ENCODE measurements at regions not wholly inside any gene's neighbourhood (a gene's known extent, or its start where the extent isn't known, plus 50 kb on each side); places are given as distances from the start of the nearest gene placed in this dataset.

DNA sequence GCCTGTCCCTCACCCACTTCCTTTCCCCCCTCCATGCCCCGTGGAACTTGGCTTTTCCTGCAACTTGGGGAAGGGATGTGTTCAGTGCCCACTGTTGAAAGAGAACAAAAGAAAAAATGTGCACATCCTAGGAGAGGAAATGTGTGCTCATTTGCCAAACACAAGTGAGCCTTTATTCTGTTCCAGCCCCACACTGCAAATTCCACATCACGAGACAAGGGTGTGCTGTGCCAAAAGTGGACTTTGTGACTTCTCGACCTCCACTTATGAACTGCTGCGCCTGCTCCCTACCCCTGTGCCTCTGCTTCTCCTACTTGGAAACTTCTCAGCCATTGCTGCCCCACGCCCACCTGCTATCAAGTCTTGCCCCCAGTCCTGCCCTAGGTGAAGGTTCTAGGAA lies 97.0 kb upstream of the GRIK3 start:
- TF ChIP-seq CTCF (IDR thresholded peaks at IDR 0.05) (no peak), POLR2A (IDR thresholded peaks at IDR 0.05) (no peak), POLR2AphosphoS5 (IDR thresholded peaks at IDR 0.05) (no peak)
